Embryonic facial prominence (tissue), 1 donor: ENCODE measurements at regions not wholly inside any gene's neighbourhood (a gene's known extent, or its start where the extent isn't known, plus 50 kb on each side); places are given as distances from the start of the nearest gene placed in this dataset.
"Not testable (repeated sequence)": the region's sequence is repeated elsewhere in the genome, so short reads cannot be mapped to it uniquely, and the experiment has no call there.

ENCODE experiments used
- DNase-seq: peaks from one replicate; pipeline ENCODE4 v3.0.0-alpha.2; 2016; ENCODE audit errors: extremely low spot score

- no peak for DNase-seq
Observed at GRCh38 chr5:174917976-174918554, 193.7 kb downstream of the MSX2 start.

GRCh38 chr5:174917435-174917834 lies 193.1 kb downstream of the MSX2 start:
- not testable (repeated sequence) for DNase-seq

GRCh38 chr5:174916924-174917323 lies 192.5 kb downstream of the MSX2 start:
- DNase-seq: not testable (repeated sequence)

GRCh38 chr5:174916227-174916626 lies 191.8 kb downstream of the MSX2 start:
- DNase-seq: no peak

- no peak for DNase-seq
Observed at GRCh38 chr5:174911118-174911517, 186.7 kb downstream of the MSX2 start.

GRCh38 chr5:174910245-174910737 lies 185.9 kb downstream of the MSX2 start:
- DNase-seq: no peak

- no peak for DNase-seq
Observed at GRCh38 chr5:174903172-174903732, 178.9 kb downstream of the MSX2 start.

GRCh38 chr5:174901336-174901735 lies 177.0 kb downstream of the MSX2 start:
- no peak for DNase-seq

- no peak for DNase-seq
Observed at GRCh38 chr5:174900240-174900865, 176.0 kb downstream of the MSX2 start.

GRCh38 chr5:174897281-174897950 lies 173.0 kb downstream of the MSX2 start:
- no peak for DNase-seq

- DNase-seq: no peak
Observed at GRCh38 chr5:174895360-174895759, 171.0 kb downstream of the MSX2 start.

GRCh38 chr5:174892742-174893141 lies 168.4 kb downstream of the MSX2 start:
- DNase-seq: no peak

GRCh38 chr5:174880412-174881200 lies 156.2 kb downstream of the MSX2 start:
- not testable (repeated sequence) for DNase-seq

- no peak for DNase-seq
Observed at GRCh38 chr5:174877987-174878386, 153.6 kb downstream of the MSX2 start.

- DNase-seq: no peak
Observed at GRCh38 chr5:174872271-174872670, 147.9 kb downstream of the MSX2 start.

- no peak for DNase-seq
Observed at GRCh38 chr5:174852143-174852542, 127.8 kb downstream of the MSX2 start.

- DNase-seq: no peak
Observed at GRCh38 chr5:174850565-174851169, 126.3 kb downstream of the MSX2 start.

GRCh38 chr5:174849426-174849825 lies 125.0 kb downstream of the MSX2 start:
- no peak for DNase-seq

- no peak for DNase-seq
Observed at GRCh38 chr5:174844971-174845370, 120.6 kb downstream of the MSX2 start.

- no peak for DNase-seq
Observed at GRCh38 chr5:174843263-174844250, 119.2 kb downstream of the MSX2 start.
